ENCODE measurements at regions not wholly inside any gene's neighbourhood (a gene's known extent, or its start where the extent isn't known, plus 50 kb on each side); places are given as distances from the start of the nearest gene placed in this dataset.

- ATAC-seq (ENCODE audit: low FRiP score) (no peak), DNase-seq (ENCODE audit: low spot score) (no peak)
- no peak for TF ChIP-seq CTCF (IDR thresholded peaks at IDR 0.05)
Measured at GRCh38 chr16:48895142-48895541, 285.2 kb upstream of the N4BP1 start.

GRCh38 chr16:48892893-48893292, 282.9 kb upstream of the N4BP1 start:
- no peak for TF ChIP-seq CTCF (IDR thresholded peaks at IDR 0.05)
- no peak for DNase-seq (ENCODE audit: low spot score)
- no peak for ATAC-seq (ENCODE audit: low FRiP score)

- DNase-seq (ENCODE audit: low spot score) (no peak), ATAC-seq (ENCODE audit: low FRiP score) (no peak)
- no peak for TF ChIP-seq CTCF (IDR thresholded peaks at IDR 0.05)
Measured at GRCh38 chr16:48887646-48888210, 277.7 kb upstream of the N4BP1 start.

GRCh38 chr16:48885471-48885870, 275.5 kb upstream of the N4BP1 start:
- DNase-seq (ENCODE audit: low spot score) (no peak), ATAC-seq (ENCODE audit: low FRiP score) (no peak)
- TF ChIP-seq CTCF (IDR thresholded peaks at IDR 0.05), result no peak

GRCh38 chr16:48881272-48881671, 271.3 kb upstream of the N4BP1 start:
- no peak for TF ChIP-seq CTCF (IDR thresholded peaks at IDR 0.05)
- DNase-seq (ENCODE audit: low spot score) (no peak), ATAC-seq (ENCODE audit: low FRiP score) (no peak)

- ATAC-seq (ENCODE audit: low FRiP score), result no peak
- no peak for TF ChIP-seq CTCF (IDR thresholded peaks at IDR 0.05)
- DNase-seq (ENCODE audit: low spot score), result no peak
Measured at GRCh38 chr16:48879223-48880122, 269.5 kb upstream of the N4BP1 start.

- TF ChIP-seq CTCF (IDR thresholded peaks at IDR 0.05), result no peak
- ATAC-seq (ENCODE audit: low FRiP score), result no peak
- no peak for DNase-seq (ENCODE audit: low spot score)
Measured at GRCh38 chr16:48877946-48878345, 268.0 kb upstream of the N4BP1 start.

All from omental fat pad (tissue), 3 donors.